Transverse colon (tissue), 4 donors: ENCODE measurements at regions not wholly inside any gene's neighbourhood (a gene's known extent, or its start where the extent isn't known, plus 50 kb on each side); places are given as distances from the start of the nearest gene placed in this dataset.

Experiments
- EP300 ChIP-seq: sonication (generic); formaldehyde crosslinking; IDR thresholded peaks from one replicate; pipeline ENCODE4 v1.6.1; 2017; ENCODE audit warnings: antibody characterized with exemption, low read depth
- POLR2A ChIP-seq: fragments of 450-650 bp; IDR thresholded peaks from one replicate; pipeline ENCODE4 v1.6.1; 2016; ENCODE audit warnings: antibody characterized with exemption, mild to moderate bottlenecking, moderate library complexity
- POLR2AphosphoS5 ChIP-seq, 3 donors: sonication (generic); formaldehyde crosslinking; IDR thresholded peaks; one replicate each; pipeline ENCODE4 v1.6.1; 2016; ENCODE audit warnings: antibody characterized with exemption in 3 of 3
- TF ChIP-seq, protein P1 (sequence below), 5 experiments: fragments of 200-600 bp in 3 of 5; fragments of 450-650 bp in 2 of 5; sonication (generic) in 3 of 5; IDR thresholded peaks; 1 replicate in 2 of 5; 2 replicates in 3 of 5; pipeline ENCODE4 v1.5.1; 2016 to 2017; ENCODE audit warnings: antibody characterized with exemption in 5 of 5, inconsistent platforms in 3 of 5, mild to moderate bottlenecking in 2 of 5, moderate library complexity in 1 of 5

DNA sequence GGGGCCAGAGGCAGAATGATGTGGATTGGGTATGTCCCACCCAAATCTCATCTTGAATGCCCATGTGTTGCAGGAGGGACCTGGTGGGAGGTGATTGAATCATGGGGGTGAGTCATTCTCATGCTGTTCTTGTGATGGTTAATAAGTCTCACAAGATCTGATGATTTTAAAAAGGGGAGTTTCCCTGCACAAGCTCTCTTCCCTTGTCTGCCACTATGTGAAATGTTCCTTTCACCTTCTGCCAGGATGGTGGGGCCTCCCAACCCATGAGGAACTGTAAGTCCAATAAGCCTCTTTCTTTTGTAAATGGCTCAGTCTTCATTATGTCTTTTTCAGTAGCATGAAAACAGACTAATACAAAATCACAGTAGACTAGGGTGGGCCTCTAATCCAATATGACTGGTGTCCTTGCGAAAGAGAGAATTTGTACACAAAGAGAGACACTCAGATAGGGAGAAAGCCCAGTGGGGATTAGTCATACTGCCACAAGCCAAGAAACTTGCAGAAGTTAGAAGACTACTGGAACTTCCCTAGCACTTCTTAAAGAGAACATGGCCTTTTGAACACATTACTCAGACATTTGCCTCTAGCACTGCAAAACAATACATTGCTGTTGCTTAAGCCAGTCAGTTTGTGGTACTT is 68.4 kb downstream of the ANXA1 start:
- TF ChIP-seq, protein P1, sequence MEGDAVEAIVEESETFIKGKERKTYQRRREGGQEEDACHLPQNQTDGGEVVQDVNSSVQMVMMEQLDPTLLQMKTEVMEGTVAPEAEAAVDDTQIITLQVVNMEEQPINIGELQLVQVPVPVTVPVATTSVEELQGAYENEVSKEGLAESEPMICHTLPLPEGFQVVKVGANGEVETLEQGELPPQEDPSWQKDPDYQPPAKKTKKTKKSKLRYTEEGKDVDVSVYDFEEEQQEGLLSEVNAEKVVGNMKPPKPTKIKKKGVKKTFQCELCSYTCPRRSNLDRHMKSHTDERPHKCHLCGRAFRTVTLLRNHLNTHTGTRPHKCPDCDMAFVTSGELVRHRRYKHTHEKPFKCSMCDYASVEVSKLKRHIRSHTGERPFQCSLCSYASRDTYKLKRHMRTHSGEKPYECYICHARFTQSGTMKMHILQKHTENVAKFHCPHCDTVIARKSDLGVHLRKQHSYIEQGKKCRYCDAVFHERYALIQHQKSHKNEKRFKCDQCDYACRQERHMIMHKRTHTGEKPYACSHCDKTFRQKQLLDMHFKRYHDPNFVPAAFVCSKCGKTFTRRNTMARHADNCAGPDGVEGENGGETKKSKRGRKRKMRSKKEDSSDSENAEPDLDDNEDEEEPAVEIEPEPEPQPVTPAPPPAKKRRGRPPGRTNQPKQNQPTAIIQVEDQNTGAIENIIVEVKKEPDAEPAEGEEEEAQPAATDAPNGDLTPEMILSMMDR (IDR thresholded peaks at IDR 0.05): no peak
- no peak for TF ChIP-seq POLR2A
- no peak for TF ChIP-seq POLR2AphosphoS5 (IDR thresholded peaks at IDR 0.05)
- no peak for TF ChIP-seq EP300
